Osteoblast (primary cell): ENCODE measurements at regions not wholly inside any gene's neighbourhood (a gene's known extent, or its start where the extent isn't known, plus 50 kb on each side); places are given as distances from the start of the nearest gene placed in this dataset.

Source experiments
- DNase-seq: peaks from one replicate; pipeline ENCODE4 v3.0.0; 2011; ENCODE audit warnings: low spot score, mixed read lengths; ENCODE audit not compliant: insufficient read length; ENCODE audit errors: missing footprints
- H2AFZ ChIP-seq: 2 replicates; pipeline ENCODE4 v1.6.0; 2011; ENCODE audit warnings: mild to moderate bottlenecking, low read length
- H3K27ac ChIP-seq: 2 replicates; pipeline ENCODE4 v1.5.1; 2011; ENCODE audit warnings: mild to moderate bottlenecking, low read depth, low read length, moderate library complexity
- H3K27me3 ChIP-seq: 2 replicates; pipeline ENCODE4 v1.6.0; 2012; ENCODE audit warnings: mild to moderate bottlenecking, control low read depth, inconsistent platforms, low read length, moderate library complexity; ENCODE audit not compliant: insufficient read depth
- H3K36me3 ChIP-seq: 2 replicates; pipeline ENCODE4 v1.5.1; 2011; ENCODE audit warnings: mild to moderate bottlenecking, low read length, control low read depth, moderate library complexity; ENCODE audit not compliant: insufficient read depth
- H3K4me1 ChIP-seq: 2 replicates; pipeline ENCODE4 v1.5.1; 2011; ENCODE audit warnings: mild to moderate bottlenecking, low read length, control low read depth, moderate library complexity; ENCODE audit not compliant: insufficient read depth
- H3K4me2 ChIP-seq: 2 replicates; pipeline ENCODE4 v1.6.0; 2011; ENCODE audit warnings: mild to moderate bottlenecking, low read length; ENCODE audit not compliant: insufficient read depth
- H3K4me3 ChIP-seq: fragments of 200-600 bp; sonication (generic); 3 replicates; pipeline ENCODE4 v1.5.1; 2012; ENCODE audit warnings: mild to moderate bottlenecking, low read length, inconsistent platforms; ENCODE audit not compliant: insufficient read depth
- H3K79me2 ChIP-seq: 2 replicates; pipeline ENCODE4 v1.6.0; 2012; ENCODE audit warnings: mild to moderate bottlenecking, low read length, control low read depth, inconsistent platforms; ENCODE audit not compliant: insufficient read depth
- H3K9me3 ChIP-seq: 2 replicates; pipeline ENCODE4 v1.5.1; 2011; ENCODE audit warnings: low read depth, low read length, control low read depth
- H4K20me1 ChIP-seq: 2 replicates; pipeline ENCODE4 v1.6.0; 2012; ENCODE audit warnings: mild to moderate bottlenecking, low read length, control low read depth; ENCODE audit not compliant: insufficient read depth
- CTCF ChIP-seq: IDR thresholded peaks from 2 replicates; pipeline ENCODE4 v1.5.1; 2011; ENCODE audit warnings: mild to moderate bottlenecking, low read depth, low read length, moderate library complexity; ENCODE audit errors: extremely low read depth

- H3K79me2 ChIP-seq = no peaks in the 10 kb centered on the region
- H3K27ac ChIP-seq = no peak overlapping the region
- H3K9me3 ChIP-seq = no peaks in the 10 kb centered on the region
- H3K4me3 ChIP-seq = no peak overlapping the region
- DNase-seq = no peak
- H3K4me2 ChIP-seq = no peak overlapping the region
- H3K36me3 ChIP-seq = no peaks in the 10 kb centered on the region
- H2AFZ ChIP-seq = no peak overlapping the region
- H3K27me3 ChIP-seq = no peaks in the 10 kb centered on the region
- no peak for TF ChIP-seq CTCF
- no peaks in the 10 kb centered on the region for H3K4me1 ChIP-seq
- no peaks in the 10 kb centered on the region for H4K20me1 ChIP-seq
Measured at GRCh38 chr17:51572115-51572514, 311.8 kb downstream of the UTP18 start.
